ENCODE measurements at regions not wholly inside any gene's neighbourhood (a gene's known extent, or its start where the extent isn't known, plus 50 kb on each side); places are given as distances from the start of the nearest gene placed in this dataset.

DNA sequence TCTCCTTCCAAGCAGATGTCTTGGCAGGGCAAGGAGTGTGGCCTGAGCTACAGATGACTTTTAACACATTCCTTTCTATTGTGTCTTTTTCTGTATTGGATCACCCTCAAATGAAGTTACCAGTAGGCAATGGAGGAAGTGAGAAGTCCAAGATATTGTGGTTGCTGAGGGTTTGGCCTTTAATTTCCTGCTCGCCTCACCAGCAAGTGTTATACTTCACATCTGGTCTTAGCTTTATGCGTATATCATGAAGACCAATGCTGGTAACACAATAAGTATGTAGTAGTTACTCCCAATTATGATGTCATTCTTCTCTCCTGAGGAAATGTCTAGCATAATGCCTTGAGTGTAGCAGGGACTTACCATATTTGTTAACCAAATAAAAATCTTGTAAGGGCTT is 179.9 kb downstream of the ZIC1 start:
- H3K4me2 ChIP-seq = no peak overlapping the region
- H3K4me3 ChIP-seq = no peak overlapping the region
- no peak overlapping the region for H3K27ac ChIP-seq
- no peaks in the 10 kb centered on the region for H3K4me1 ChIP-seq
- no peak for TF ChIP-seq GATA3 (IDR thresholded peaks at IDR 0.05; ENCODE audit: borderline replicate concordance)
- no peak for TF ChIP-seq ZSCAN20 (CRISPR knock-in tag; IDR thresholded peaks at IDR 0.05)
- TF ChIP-seq, protein P1, sequence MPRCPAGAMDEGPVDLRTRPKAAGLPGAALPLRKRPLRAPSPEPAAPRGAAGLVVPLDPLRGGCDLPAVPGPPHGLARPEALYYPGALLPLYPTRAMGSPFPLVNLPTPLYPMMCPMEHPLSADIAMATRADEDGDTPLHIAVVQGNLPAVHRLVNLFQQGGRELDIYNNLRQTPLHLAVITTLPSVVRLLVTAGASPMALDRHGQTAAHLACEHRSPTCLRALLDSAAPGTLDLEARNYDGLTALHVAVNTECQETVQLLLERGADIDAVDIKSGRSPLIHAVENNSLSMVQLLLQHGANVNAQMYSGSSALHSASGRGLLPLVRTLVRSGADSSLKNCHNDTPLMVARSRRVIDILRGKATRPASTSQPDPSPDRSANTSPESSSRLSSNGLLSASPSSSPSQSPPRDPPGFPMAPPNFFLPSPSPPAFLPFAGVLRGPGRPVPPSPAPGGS (IDR thresholded peaks at IDR 0.05) = no peak
- TF ChIP-seq, protein P2, sequence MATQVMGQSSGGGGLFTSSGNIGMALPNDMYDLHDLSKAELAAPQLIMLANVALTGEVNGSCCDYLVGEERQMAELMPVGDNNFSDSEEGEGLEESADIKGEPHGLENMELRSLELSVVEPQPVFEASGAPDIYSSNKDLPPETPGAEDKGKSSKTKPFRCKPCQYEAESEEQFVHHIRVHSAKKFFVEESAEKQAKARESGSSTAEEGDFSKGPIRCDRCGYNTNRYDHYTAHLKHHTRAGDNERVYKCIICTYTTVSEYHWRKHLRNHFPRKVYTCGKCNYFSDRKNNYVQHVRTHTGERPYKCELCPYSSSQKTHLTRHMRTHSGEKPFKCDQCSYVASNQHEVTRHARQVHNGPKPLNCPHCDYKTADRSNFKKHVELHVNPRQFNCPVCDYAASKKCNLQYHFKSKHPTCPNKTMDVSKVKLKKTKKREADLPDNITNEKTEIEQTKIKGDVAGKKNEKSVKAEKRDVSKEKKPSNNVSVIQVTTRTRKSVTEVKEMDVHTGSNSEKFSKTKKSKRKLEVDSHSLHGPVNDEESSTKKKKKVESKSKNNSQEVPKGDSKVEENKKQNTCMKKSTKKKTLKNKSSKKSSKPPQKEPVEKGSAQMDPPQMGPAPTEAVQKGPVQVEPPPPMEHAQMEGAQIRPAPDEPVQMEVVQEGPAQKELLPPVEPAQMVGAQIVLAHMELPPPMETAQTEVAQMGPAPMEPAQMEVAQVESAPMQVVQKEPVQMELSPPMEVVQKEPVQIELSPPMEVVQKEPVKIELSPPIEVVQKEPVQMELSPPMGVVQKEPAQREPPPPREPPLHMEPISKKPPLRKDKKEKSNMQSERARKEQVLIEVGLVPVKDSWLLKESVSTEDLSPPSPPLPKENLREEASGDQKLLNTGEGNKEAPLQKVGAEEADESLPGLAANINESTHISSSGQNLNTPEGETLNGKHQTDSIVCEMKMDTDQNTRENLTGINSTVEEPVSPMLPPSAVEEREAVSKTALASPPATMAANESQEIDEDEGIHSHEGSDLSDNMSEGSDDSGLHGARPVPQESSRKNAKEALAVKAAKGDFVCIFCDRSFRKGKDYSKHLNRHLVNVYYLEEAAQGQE (IDR thresholded peaks at IDR 0.05) = no peak
- TF ChIP-seq MAFK (IDR thresholded peaks at IDR 0.05; ENCODE audit: partially characterized antibody) = no peak
- no peak for TF ChIP-seq BHLHE40 (IDR thresholded peaks at IDR 0.05; ENCODE audit: low read depth, low read length)
- TF ChIP-seq CEBPB (IDR thresholded peaks at IDR 0.05) = no peak
- TF ChIP-seq, protein P3, sequence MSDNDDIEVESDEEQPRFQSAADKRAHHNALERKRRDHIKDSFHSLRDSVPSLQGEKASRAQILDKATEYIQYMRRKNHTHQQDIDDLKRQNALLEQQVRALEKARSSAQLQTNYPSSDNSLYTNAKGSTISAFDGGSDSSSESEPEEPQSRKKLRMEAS (IDR thresholded peaks at IDR 0.05) = no peak
- TF ChIP-seq ZC3H11A (IDR thresholded peaks at IDR 0.05) = no peak
- TF ChIP-seq CBX8 (IDR thresholded peaks at IDR 0.05) = no peak
- no peak for TF ChIP-seq FOSB (CRISPR knock-in tag; IDR thresholded peaks at IDR 0.05)
- TF ChIP-seq EP300 (IDR thresholded peaks at IDR 0.05) = no peak
- TF ChIP-seq RARB (CRISPR knock-in tag; IDR thresholded peaks at IDR 0.05) = no peak
- no peak for TF ChIP-seq JUNB (IDR thresholded peaks at IDR 0.05)
- TF ChIP-seq RNF2 (IDR thresholded peaks at IDR 0.05; ENCODE audit: borderline replicate concordance, low read depth) = no peak
- TF ChIP-seq CHD4 (IDR thresholded peaks at IDR 0.05; ENCODE audit: borderline replicate concordance) = no peak
- TF ChIP-seq POLR2AphosphoS2 (conservative IDR thresholded peaks at IDR 0.05; ENCODE audit: low read length) = no peak
- no peak for TF ChIP-seq SMC3 (IDR thresholded peaks at IDR 0.05)
- no peak for TF ChIP-seq PHF8 (IDR thresholded peaks at IDR 0.05; ENCODE audit: borderline replicate concordance, low read depth)
- CTCF ChIA-PET = no interaction called here
- no peak for ATAC-seq
- no peak for DNase-seq (ENCODE audit: low read depth in 1 of 2, low spot score in 1 of 2)
- 61% methylated on average over 2 of the region's 2 CpGs for WGBS (ENCODE audit: missing lambda C conversion rate)
- POLR2A ChIA-PET = no interaction called here
- no peaks in the 10 kb centered on the region for H3K9me3 ChIP-seq
- no peak for FAIRE-seq

DNA sequence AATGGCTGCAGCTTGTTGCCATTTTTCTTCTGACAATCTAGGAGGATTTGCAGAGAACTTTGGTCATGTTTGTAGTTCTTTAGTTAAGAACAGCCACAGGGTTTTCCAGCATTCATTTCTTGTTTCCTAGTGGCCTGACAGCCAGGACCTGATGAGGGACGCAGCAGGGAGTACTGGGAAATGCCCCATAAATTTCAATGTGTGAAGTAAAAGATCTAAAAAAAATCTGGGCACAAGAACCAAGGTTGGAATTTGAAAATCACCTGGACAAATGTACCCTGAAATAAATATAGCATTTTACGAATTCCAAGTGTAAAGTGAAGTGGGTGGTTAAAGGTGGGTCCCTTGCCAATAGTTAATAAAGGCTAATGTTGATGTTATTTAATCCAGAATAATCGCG is 195.0 kb downstream of the ZIC1 start:
- no peak for ATAC-seq
- ChIA-PET POLR2A (no interaction called here), CTCF (no interaction called here)
- TF ChIP-seq, protein P3 (IDR thresholded peaks at IDR 0.05) = no peak
- TF ChIP-seq, protein P2 (IDR thresholded peaks at IDR 0.05) = no peak
- TF ChIP-seq HOXB5 (CRISPR knock-in tag; IDR thresholded peaks at IDR 0.05) = no peak
- no peak for TF ChIP-seq RARB (CRISPR knock-in tag; IDR thresholded peaks at IDR 0.05)
- no peak for TF ChIP-seq FOSL2 (IDR thresholded peaks at IDR 0.05)
- TF ChIP-seq FOSL2 (CRISPR knock-in tag; IDR thresholded peaks at IDR 0.05) = no peak
- no peak for TF ChIP-seq HOXA7 (CRISPR knock-in tag; IDR thresholded peaks at IDR 0.05)
- TF ChIP-seq, protein P4, sequence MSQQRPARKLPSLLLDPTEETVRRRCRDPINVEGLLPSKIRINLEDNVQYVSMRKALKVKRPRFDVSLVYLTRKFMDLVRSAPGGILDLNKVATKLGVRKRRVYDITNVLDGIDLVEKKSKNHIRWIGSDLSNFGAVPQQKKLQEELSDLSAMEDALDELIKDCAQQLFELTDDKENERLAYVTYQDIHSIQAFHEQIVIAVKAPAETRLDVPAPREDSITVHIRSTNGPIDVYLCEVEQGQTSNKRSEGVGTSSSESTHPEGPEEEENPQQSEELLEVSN (IDR thresholded peaks at IDR 0.05; ENCODE audit: borderline replicate concordance, low read depth) = no peak
- TF ChIP-seq POLR2A (IDR thresholded peaks at IDR 0.05; ENCODE audit: low read length) = no peak
- no peak for TF ChIP-seq CHD4 (IDR thresholded peaks at IDR 0.05; ENCODE audit: borderline replicate concordance)
- TF ChIP-seq, protein P5, sequence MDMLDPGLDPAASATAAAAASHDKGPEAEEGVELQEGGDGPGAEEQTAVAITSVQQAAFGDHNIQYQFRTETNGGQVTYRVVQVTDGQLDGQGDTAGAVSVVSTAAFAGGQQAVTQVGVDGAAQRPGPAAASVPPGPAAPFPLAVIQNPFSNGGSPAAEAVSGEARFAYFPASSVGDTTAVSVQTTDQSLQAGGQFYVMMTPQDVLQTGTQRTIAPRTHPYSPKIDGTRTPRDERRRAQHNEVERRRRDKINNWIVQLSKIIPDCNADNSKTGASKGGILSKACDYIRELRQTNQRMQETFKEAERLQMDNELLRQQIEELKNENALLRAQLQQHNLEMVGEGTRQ (IDR thresholded peaks at IDR 0.05) = no peak
- TF ChIP-seq SREBF2 (IDR thresholded peaks at IDR 0.05) = no peak
- no peak for TF ChIP-seq FOSB (CRISPR knock-in tag; IDR thresholded peaks at IDR 0.05)
- TF ChIP-seq JUN (IDR thresholded peaks at IDR 0.05) = no peak
- TF ChIP-seq HDAC2 (IDR thresholded peaks at IDR 0.05) = no peak
- TF ChIP-seq, protein P6, sequence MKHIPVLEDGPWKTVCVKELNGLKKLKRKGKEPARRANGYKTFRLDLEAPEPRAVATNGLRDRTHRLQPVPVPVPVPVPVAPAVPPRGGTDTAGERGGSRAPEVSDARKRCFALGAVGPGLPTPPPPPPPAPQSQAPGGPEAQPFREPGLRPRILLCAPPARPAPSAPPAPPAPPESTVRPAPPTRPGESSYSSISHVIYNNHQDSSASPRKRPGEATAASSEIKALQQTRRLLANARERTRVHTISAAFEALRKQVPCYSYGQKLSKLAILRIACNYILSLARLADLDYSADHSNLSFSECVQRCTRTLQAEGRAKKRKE (CRISPR knock-in tag; IDR thresholded peaks at IDR 0.05; ENCODE audit: low read depth) = no peak

More for the DNA sequence above, 195.0 kb downstream of the ZIC1 start:
- no peak for DNase-seq (ENCODE audit: low read depth in 1 of 2, low spot score in 1 of 2)
- no peak overlapping the region for H3K4me2 ChIP-seq
- FAIRE-seq = no peak
- 48% methylated on average over 4 of the region's 4 CpGs for WGBS (ENCODE audit: missing lambda C conversion rate)
- H3K27ac ChIP-seq = no peak overlapping the region
- no peaks in the 10 kb centered on the region for H3K4me1 ChIP-seq
- no peak overlapping the region for H3K4me3 ChIP-seq
- no peaks in the 10 kb centered on the region for H3K9me3 ChIP-seq
